HCT116 (cell line): ENCODE measurements at regions not wholly inside any gene's neighbourhood (a gene's known extent, or its start where the extent isn't known, plus 50 kb on each side); places are given as distances from the start of the nearest gene placed in this dataset.

Source experiments
- ATAC-seq: fragments of 200-7000 bp; cut with Tn5 transposase; 2 replicates; pipeline ENCODE4 v1.9.1; 2020; ENCODE audit warnings: mild to moderate bottlenecking, moderate library complexity
- BruUV-seq: library from RNA; stranded (reverse); fragments of 400-500 nt; replicated peaks from 2 replicates; lab custom pipeline; 2021; lab: Mats Ljungman, UMichigan
- CTCF ChIA-PET: fragments of 300-600 bp; sonication (Branson Sonifier 250); formaldehyde crosslinking; loops from one replicate; lab custom pipeline; 2021; ENCODE audit warnings: antibody characterized with exemption; lab: Charles Lee
- POLR2A ChIA-PET: fragments of 300-600, 350-600 bp; sonication (Branson Sonifier 250); formaldehyde crosslinking; loops from one replicate; lab custom pipeline; 2021; ENCODE audit warnings: antibody characterized with exemption; lab: Charles Lee
- RAD21 ChIA-PET, 2 experiments: fragments of 300-600 bp; sonication (Branson Sonifier 250); formaldehyde crosslinking; loops; one replicate each; lab custom pipeline; 2023; ENCODE audit warnings: low total read pairs in 2 of 2; ENCODE audit not compliant: uncharacterized antibody in 2 of 2, unreplicated experiment in 2 of 2, low non-redundant PET in 1 of 2; lab: Charles Lee
- DNase-seq: peaks from one replicate; pipeline ENCODE4 v3.0.0-alpha.2; 2010; ENCODE audit warnings: low read depth, low spot score
- H2AFZ ChIP-seq: fragments of 200-600 bp; shearing (Covaris generic), sonication (generic); 2 replicates; pipeline ENCODE4 v1.6.1; 2017; ENCODE audit warnings: low read depth, mixed run types, mixed read lengths, antibody characterized with exemption, low read length; ENCODE audit not compliant: poor library complexity, severe bottlenecking
- H3K27ac ChIP-seq: 2 replicates; pipeline ENCODE4 v1.5.1; 2012; ENCODE audit warnings: low read depth, low read length
- H3K27me3 ChIP-seq: fragments of 200-600 bp; sonication (generic); 2 replicates; pipeline ENCODE4 v1.6.1; 2016; ENCODE audit warnings: mixed run types, low read length, mixed read lengths; ENCODE audit not compliant: insufficient read depth
- H3K36me3 ChIP-seq, 2 experiments: fragments of 200-500 bp in 1 of 2; fragments of 200-600 bp in 1 of 2; sonication (Bioruptor generic) in 1 of 2; sonication (generic) in 1 of 2; 2 replicates each; pipeline versions ENCODE4 v1.5.1 to v1.6.1; 2014 to 2016; ENCODE audit warnings: low read length in 2 of 2, inconsistent platforms in 1 of 2, mixed read lengths in 1 of 2, mixed run types in 1 of 2; ENCODE audit not compliant: insufficient read depth in 2 of 2, control insufficient read depth in 1 of 2
- H3K4me1 ChIP-seq, 2 experiments: fragments of 200-600 bp in 1 of 2; sonication (generic) in 1 of 2; 2 replicates each; pipeline versions ENCODE4 v1.5.1 to v1.6.1; 2012 to 2017; ENCODE audit warnings: low read length in 2 of 2, inconsistent platforms in 1 of 2, mild to moderate bottlenecking in 1 of 2, mixed read lengths in 1 of 2, mixed run types in 1 of 2, moderate library complexity in 1 of 2; ENCODE audit not compliant: insufficient read depth in 2 of 2, control insufficient read depth in 1 of 2
- H3K4me2 ChIP-seq: fragments of 200-600 bp; sonication (generic); 2 replicates; pipeline ENCODE4 v1.6.1; 2017; ENCODE audit warnings: mixed run types, low read length, mixed read lengths
- H3K4me3 ChIP-seq, 2 experiments: fragments of 200-600 bp in 1 of 2; sonication (generic) in 1 of 2; replicated peaks in 1 of 2; 2 replicates each; pipeline ENCODE4 v1.5.1; 2011 to 2016; ENCODE audit warnings: low read length in 2 of 2, control low read depth in 1 of 2, low read depth in 1 of 2, mild to moderate bottlenecking in 1 of 2, mixed read lengths in 1 of 2, mixed run types in 1 of 2
- H3K79me2 ChIP-seq: fragments of 200-600 bp; sonication (generic); 2 replicates; pipeline ENCODE4 v1.6.1; 2017; ENCODE audit warnings: mild to moderate bottlenecking, mixed run types, low read length, moderate library complexity, mixed read lengths; ENCODE audit not compliant: insufficient read depth
- H3K9ac ChIP-seq: fragments of 200-600 bp; sonication (generic); 2 replicates; pipeline ENCODE4 v1.6.1; 2016; ENCODE audit warnings: low read length, mixed read lengths
- H3K9me2 ChIP-seq: fragments of 200-600 bp; sonication (generic), shearing (Covaris generic); 2 replicates; pipeline ENCODE4 v1.6.1; 2017; ENCODE audit warnings: mixed run types, mild to moderate bottlenecking, moderate library complexity; ENCODE audit not compliant: insufficient read depth
- H3K9me3 ChIP-seq, 2 experiments: fragments of 200-500 bp in 1 of 2; fragments of 200-600 bp in 1 of 2; sonication (Bioruptor generic) in 1 of 2; sonication (generic) in 1 of 2; 2 replicates each; pipeline ENCODE4 v1.6.1; 2014 to 2017; ENCODE audit warnings: low read length in 2 of 2, mixed read lengths in 2 of 2, inconsistent platforms in 1 of 2, low read depth in 1 of 2, mild to moderate bottlenecking in 1 of 2, mixed run types in 1 of 2, moderate library complexity in 1 of 2; ENCODE audit not compliant: control insufficient read depth in 1 of 2, insufficient read depth in 1 of 2
- H4K20me1 ChIP-seq: fragments of 200-600 bp; sonication (generic), shearing (Covaris generic); 2 replicates; pipeline ENCODE4 v1.6.1; 2017; ENCODE audit warnings: mixed run types, mild to moderate bottlenecking, moderate library complexity; ENCODE audit not compliant: insufficient read depth
- ATF3 ChIP-seq: IDR thresholded peaks from 2 replicates; pipeline ENCODE4 v1.6.1; 2012
- CEBPB ChIP-seq: IDR thresholded peaks from 2 replicates; pipeline ENCODE4 v1.6.1; 2012; ENCODE audit warnings: low read depth
- EGR1 ChIP-seq: IDR thresholded peaks from 2 replicates; pipeline ENCODE4 v1.6.1; 2012; ENCODE audit warnings: low read depth
- EZH2phosphoT487 ChIP-seq: fragments of 200-600 bp; IDR thresholded peaks from 2 replicates; pipeline ENCODE4 v1.6.1; 2018; ENCODE audit warnings: antibody characterized with exemption, borderline replicate concordance
- MAX ChIP-seq: IDR thresholded peaks from 2 replicates; pipeline ENCODE4 v1.6.1; 2012
- POLR2AphosphoS5 ChIP-seq: IDR thresholded peaks from 2 replicates; pipeline ENCODE4 v1.6.1; 2011; ENCODE audit warnings: mild to moderate bottlenecking, low read depth, low read length, moderate library complexity
- REST ChIP-seq: IDR thresholded peaks from 2 replicates; pipeline ENCODE4 v1.6.1; 2012; ENCODE audit warnings: low read depth
- SIN3A ChIP-seq: IDR thresholded peaks from 2 replicates; pipeline ENCODE4 v1.6.1; 2012; ENCODE audit warnings: low read depth
- SRF ChIP-seq: IDR thresholded peaks from 2 replicates; pipeline ENCODE4 v1.6.1; 2012; ENCODE audit warnings: low read depth
- TCF7L2 ChIP-seq: IDR thresholded peaks from 2 replicates; pipeline ENCODE4 v1.7.0; 2011; ENCODE audit warnings: borderline replicate concordance, inconsistent platforms; ENCODE audit not compliant: insufficient read depth, insufficient read length; ENCODE audit errors: extremely low read depth
- YY1 ChIP-seq: IDR thresholded peaks from 2 replicates; pipeline ENCODE4 v1.6.1; 2011; ENCODE audit warnings: low read length, low read depth, moderate library complexity, mild to moderate bottlenecking; ENCODE audit not compliant: insufficient replicate concordance; ENCODE audit errors: extremely low read depth
- ZNF274 ChIP-seq: fragments of 200-500 bp; sonication (Bioruptor generic); IDR thresholded peaks from 2 replicates; pipeline ENCODE4 v1.6.1; 2014; ENCODE audit warnings: mild to moderate bottlenecking, low read depth, low read length, inconsistent platforms
- intact Hi-C: fragments of 100-400 bp; cut with micrococcal nuclease; formaldehyde crosslinking; loops from 2 replicates; pipeline ENCODE4 v1.10.0; 2022

GRCh38 chr13:76619631-76620030, 266.6 kb downstream of the KCTD12 start:
- RAD21 ChIA-PET = no interaction called here
- Histone ChIP-seq H3K9me3 (no peaks in the 10 kb centered on the region), H3K27me3 (no peaks in the 10 kb centered on the region), H4K20me1 (no peaks in the 10 kb centered on the region), H3K9ac (no peak overlapping the region), H2AFZ (no peak overlapping the region), H3K9me2 (no peaks in the 10 kb centered on the region), H3K27ac (no peak overlapping the region), H3K79me2 (no peaks in the 10 kb centered on the region), H3K36me3 (no peaks in the 10 kb centered on the region), H3K4me1 (no peaks in the 10 kb centered on the region), H3K4me2 (no peak overlapping the region), H3K4me3 (no peak overlapping the region)
- POLR2A ChIA-PET = no interaction called here
- no peak for TF ChIP-seq REST
- no peak for TF ChIP-seq ZNF274
- TF ChIP-seq TCF7L2 = no peak
- no peak for TF ChIP-seq EGR1
- TF ChIP-seq CEBPB = no peak
- no peak for TF ChIP-seq ATF3
- no peak for TF ChIP-seq YY1
- no peak for TF ChIP-seq EZH2phosphoT487
- TF ChIP-seq MAX = no peak
- TF ChIP-seq SRF = no peak
- no peak for TF ChIP-seq SIN3A
- no peak for TF ChIP-seq POLR2AphosphoS5
- CTCF ChIA-PET = no interaction called here
- intact Hi-C loops = no loop called here
- ATAC-seq = no peak
- BruUV-seq = no TSS peak
- no peak for DNase-seq
